VCaP (cell line): ENCODE measurements at regions not wholly inside any gene's neighbourhood (a gene's known extent, or its start where the extent isn't known, plus 50 kb on each side); places are given as distances from the start of the nearest gene placed in this dataset.

ENCODE experiments used
- H3K27ac ChIP-seq: fragments of 450-650 bp; 2 replicates; pipeline ENCODE4 v1.5.1; 2017
- CTCF ChIP-seq: fragments of 450-650 bp; conservative IDR thresholded peaks from 2 replicates; pipeline ENCODE4 v1.5.1; 2017; ENCODE audit warnings: mild to moderate bottlenecking, moderate library complexity

DNA sequence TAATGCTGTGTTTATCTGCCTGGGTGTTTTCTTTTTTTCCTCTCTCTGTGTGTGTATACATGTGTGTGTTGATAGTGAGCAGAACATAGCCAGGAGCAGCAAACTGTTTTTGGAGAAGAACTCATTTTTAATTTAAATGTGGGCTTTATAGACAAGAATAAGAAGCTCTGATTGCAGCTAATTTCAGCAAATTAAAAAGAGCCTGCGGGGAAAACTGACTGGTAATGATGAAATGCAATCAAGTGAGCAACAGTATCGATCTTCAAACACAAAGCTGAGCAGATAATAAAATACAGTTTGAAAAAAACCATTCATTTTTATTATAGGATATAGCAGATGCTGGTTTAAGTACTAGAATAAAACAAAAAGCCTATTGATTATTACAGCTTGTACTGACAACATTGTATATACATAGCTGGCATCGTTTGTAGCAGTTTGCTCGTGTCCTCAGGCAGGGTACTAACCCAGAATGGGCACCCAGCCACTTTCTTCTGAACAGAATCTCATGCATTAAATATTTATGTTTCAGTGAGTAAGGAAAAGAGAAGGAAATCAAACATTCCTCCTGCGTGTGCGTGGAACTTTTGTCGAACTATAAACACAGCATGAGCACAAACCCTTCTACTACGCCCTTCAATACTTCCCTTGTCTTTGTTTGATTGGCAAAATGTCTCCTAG lies 73.5 kb upstream of the ZFP42 start:
- no peak overlapping the region for H3K27ac ChIP-seq
- TF ChIP-seq CTCF: no peak

GRCh38 chr4:187929024-187929423 lies 66.5 kb upstream of the ZFP42 start:
- H3K27ac ChIP-seq: no peak overlapping the region
- peak; percentile 48 for TF ChIP-seq CTCF

DNA sequence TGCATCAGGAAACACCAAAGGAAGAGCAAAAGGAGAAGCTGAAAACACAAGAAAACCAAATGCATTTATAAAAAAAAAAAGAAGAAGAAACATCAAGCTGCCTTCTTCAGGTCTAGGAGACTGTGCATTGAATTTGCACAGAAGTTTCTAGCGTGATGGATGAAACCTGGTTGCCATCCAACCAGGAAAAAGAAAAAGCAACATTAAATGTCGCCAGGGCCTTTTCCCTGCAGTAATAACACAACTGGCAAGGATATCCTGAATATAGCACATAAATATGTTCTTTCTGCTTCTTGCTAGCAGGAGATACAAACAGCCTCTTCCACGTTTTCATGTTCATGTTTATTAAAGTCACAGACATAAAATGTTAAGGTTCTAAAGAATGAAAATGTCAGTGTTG lies 60.8 kb upstream of the ZFP42 start:
- H3K27ac ChIP-seq: no peak overlapping the region
- no peak for TF ChIP-seq CTCF

DNA sequence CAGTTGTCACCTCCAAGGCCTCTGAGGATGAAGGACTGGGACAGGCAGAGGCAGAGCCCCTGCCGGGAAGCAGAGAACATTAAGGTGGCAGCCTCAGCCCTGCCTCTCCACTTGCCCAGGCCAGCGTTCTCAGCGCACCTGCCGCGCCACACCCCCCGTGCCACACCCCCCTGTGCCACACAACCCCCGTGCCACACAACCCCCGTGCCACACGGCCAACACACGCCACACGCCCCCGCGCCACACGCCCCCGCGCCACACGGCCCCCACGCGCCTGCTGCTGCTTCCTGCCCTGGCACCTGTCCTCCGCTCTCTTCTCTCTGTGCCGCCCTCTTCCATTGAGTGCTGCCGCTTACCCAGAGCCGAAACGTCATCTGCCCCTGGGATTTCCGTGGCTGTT lies 58.0 kb upstream of the ZFP42 start:
- no peak overlapping the region for H3K27ac ChIP-seq
- TF ChIP-seq CTCF: no peak

- no peak for TF ChIP-seq CTCF
- no peak overlapping the region for H3K27ac ChIP-seq
Measured at GRCh38 chr4:187940299-187940698, 55.3 kb upstream of the ZFP42 start.

DNA sequence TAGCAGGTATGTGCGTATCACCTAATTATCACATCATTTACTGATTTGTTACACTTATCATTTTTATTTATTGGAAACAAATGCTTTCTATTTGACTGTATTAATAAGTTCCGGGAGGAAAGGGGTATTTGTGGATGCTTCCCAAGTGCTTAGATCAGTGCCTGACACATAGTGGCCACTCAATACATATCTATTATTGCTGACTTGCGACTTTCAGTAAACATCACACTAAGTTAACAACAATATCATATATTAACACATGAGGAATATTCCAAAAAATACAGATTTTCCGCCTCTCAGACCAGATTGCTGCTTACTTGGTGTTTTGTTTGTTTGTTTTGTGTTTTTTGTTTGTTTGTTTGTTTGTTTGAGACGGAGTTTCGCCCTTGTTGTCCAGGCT lies 52.6 kb upstream of the ZFP42 start:
- TF ChIP-seq CTCF: no peak
- no peak overlapping the region for H3K27ac ChIP-seq

DNA sequence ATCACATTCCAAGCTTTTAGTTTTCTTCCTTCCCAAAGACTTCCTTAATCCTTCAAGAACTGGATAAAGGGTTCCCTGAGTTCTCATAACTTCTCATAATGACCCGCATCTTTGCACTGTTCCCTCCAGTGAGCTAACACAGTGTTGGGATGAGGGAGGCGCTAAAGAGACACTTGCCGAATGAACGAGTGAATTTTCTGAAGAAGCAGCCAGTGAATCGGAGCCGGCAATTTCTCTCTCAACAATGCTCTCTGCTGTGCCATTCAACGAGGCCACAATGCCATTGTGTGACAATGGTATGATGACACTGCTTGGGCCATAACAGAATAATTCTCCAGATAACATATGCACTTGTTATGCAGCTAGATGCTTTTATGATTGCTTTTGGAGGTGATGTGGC lies 51.4 kb upstream of the ZFP42 start:
- TF ChIP-seq CTCF: no peak
- H3K27ac ChIP-seq: no peak overlapping the region
